ENCODE measurements at regions not wholly inside any gene's neighbourhood (a gene's known extent, or its start where the extent isn't known, plus 50 kb on each side); places are given as distances from the start of the nearest gene placed in this dataset.

- TF ChIP-seq, protein P1, sequence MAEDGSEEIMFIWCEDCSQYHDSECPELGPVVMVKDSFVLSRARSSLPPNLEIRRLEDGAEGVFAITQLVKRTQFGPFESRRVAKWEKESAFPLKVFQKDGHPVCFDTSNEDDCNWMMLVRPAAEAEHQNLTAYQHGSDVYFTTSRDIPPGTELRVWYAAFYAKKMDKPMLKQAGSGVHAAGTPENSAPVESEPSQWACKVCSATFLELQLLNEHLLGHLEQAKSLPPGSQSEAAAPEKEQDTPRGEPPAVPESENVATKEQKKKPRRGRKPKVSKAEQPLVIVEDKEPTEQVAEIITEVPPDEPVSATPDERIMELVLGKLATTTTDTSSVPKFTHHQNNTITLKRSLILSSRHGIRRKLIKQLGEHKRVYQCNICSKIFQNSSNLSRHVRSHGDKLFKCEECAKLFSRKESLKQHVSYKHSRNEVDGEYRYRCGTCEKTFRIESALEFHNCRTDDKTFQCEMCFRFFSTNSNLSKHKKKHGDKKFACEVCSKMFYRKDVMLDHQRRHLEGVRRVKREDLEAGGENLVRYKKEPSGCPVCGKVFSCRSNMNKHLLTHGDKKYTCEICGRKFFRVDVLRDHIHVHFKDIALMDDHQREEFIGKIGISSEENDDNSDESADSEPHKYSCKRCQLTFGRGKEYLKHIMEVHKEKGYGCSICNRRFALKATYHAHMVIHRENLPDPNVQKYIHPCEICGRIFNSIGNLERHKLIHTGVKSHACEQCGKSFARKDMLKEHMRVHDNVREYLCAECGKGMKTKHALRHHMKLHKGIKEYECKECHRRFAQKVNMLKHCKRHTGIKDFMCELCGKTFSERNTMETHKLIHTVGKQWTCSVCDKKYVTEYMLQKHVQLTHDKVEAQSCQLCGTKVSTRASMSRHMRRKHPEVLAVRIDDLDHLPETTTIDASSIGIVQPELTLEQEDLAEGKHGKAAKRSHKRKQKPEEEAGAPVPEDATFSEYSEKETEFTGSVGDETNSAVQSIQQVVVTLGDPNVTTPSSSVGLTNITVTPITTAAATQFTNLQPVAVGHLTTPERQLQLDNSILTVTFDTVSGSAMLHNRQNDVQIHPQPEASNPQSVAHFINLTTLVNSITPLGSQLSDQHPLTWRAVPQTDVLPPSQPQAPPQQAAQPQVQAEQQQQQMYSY (CRISPR knock-in tag; IDR thresholded peaks at IDR 0.05), result no peak
- TF ChIP-seq RELA (CRISPR knock-in tag; IDR thresholded peaks at IDR 0.05; ENCODE audit: borderline replicate concordance) (no peak), CREB1 (CRISPR knock-in tag; IDR thresholded peaks at IDR 0.05) (no peak), TCF7 (CRISPR knock-in tag; IDR thresholded peaks at IDR 0.05; ENCODE audit: low read depth) (no peak), ZNF121 (CRISPR knock-in tag; IDR thresholded peaks at IDR 0.05) (no peak)
Observed at GRCh38 chr9:3028535-3028934, 184.6 kb upstream of the PUM3 start (continued).

DNA sequence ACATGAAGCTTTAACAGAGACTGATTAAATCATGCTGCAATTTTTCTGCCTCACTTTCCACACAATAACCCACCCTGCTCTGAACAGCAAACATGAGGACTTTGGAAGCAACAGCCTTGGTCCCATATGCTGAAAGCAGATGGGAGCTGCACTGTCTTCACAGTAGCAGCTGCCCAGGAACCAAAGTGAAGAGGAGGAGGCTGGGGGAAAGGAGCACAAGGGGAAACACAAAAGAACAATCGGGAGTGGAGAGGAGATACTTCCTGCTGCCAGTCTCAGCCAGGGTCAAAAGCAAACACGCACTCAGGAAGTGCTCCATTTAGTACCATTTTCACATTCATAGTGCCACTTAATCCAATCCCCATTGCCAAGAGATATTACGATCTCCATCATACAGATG, 183.3 kb upstream of the PUM3 start:
- Mint-ChIP-seq H3K4me3 (no peak overlapping the region), H3K27ac (no peak overlapping the region), H3K27me3 (ENCODE audit: low read depth) (no peaks in the 10 kb centered on the region), H3K36me3 (no peaks in the 10 kb centered on the region), H3K9me3 (no peaks in the 10 kb centered on the region), H3K4me1 (peaks cover 12% of the 10 kb centered on the region)
- no peak; the same call in none of the 2 replicates for ATAC-seq
- DNase-seq (ENCODE audit: low spot score), result no peak
- ChIA-PET POLR2A (interaction anchor here (0.6 kb wide), 1 partner anchor 1117 kb away, joined by 3 read pairs; no protein-coding TSS in a partner anchor), CTCF (no interaction called here)
- TF ChIP-seq, protein P2, sequence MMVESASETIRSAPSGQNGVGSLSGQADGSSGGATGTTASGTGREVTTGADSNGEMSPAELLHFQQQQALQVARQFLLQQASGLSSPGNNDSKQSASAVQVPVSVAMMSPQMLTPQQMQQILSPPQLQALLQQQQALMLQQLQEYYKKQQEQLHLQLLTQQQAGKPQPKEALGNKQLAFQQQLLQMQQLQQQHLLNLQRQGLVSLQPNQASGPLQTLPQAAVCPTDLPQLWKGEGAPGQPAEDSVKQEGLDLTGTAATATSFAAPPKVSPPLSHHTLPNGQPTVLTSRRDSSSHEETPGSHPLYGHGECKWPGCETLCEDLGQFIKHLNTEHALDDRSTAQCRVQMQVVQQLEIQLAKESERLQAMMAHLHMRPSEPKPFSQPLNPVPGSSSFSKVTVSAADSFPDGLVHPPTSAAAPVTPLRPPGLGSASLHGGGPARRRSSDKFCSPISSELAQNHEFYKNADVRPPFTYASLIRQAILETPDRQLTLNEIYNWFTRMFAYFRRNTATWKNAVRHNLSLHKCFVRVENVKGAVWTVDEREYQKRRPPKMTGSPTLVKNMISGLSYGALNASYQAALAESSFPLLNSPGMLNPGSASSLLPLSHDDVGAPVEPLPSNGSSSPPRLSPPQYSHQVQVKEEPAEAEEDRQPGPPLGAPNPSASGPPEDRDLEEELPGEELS (CRISPR knock-in tag; IDR thresholded peaks at IDR 0.05), result no peak
- no peak for TF ChIP-seq GABPB1 (CRISPR knock-in tag; IDR thresholded peaks at IDR 0.05)
- TF ChIP-seq ZBTB43 (CRISPR knock-in tag; IDR thresholded peaks at IDR 0.05), result no peak
- TF ChIP-seq CBFB (CRISPR knock-in tag; IDR thresholded peaks at IDR 0.05; ENCODE audit: low read depth), result no peak
- TF ChIP-seq NFYB (CRISPR knock-in tag; conservative IDR thresholded peaks at IDR 0.05; ENCODE audit: low read depth), result no peak
- TF ChIP-seq IRF2 (CRISPR knock-in tag; IDR thresholded peaks at IDR 0.05; ENCODE audit: borderline replicate concordance, low read depth), result no peak
- TF ChIP-seq, protein P3, sequence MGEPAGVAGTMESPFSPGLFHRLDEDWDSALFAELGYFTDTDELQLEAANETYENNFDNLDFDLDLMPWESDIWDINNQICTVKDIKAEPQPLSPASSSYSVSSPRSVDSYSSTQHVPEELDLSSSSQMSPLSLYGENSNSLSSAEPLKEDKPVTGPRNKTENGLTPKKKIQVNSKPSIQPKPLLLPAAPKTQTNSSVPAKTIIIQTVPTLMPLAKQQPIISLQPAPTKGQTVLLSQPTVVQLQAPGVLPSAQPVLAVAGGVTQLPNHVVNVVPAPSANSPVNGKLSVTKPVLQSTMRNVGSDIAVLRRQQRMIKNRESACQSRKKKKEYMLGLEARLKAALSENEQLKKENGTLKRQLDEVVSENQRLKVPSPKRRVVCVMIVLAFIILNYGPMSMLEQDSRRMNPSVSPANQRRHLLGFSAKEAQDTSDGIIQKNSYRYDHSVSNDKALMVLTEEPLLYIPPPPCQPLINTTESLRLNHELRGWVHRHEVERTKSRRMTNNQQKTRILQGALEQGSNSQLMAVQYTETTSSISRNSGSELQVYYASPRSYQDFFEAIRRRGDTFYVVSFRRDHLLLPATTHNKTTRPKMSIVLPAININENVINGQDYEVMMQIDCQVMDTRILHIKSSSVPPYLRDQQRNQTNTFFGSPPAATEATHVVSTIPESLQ (CRISPR knock-in tag; IDR thresholded peaks at IDR 0.05), result no peak
- TF ChIP-seq ETV6 (CRISPR knock-in tag; IDR thresholded peaks at IDR 0.05), result no peak
- TF ChIP-seq RELA (CRISPR knock-in tag; IDR thresholded peaks at IDR 0.05; ENCODE audit: borderline replicate concordance), result no peak
- no peak for TF ChIP-seq FOXP1 (CRISPR knock-in tag; IDR thresholded peaks at IDR 0.05; ENCODE audit: borderline replicate concordance)
- TF ChIP-seq, protein P4, sequence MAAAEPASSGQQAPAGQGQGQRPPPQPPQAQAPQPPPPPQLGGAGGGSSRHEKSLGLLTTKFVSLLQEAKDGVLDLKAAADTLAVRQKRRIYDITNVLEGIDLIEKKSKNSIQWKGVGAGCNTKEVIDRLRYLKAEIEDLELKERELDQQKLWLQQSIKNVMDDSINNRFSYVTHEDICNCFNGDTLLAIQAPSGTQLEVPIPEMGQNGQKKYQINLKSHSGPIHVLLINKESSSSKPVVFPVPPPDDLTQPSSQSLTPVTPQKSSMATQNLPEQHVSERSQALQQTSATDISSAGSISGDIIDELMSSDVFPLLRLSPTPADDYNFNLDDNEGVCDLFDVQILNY (CRISPR knock-in tag; IDR thresholded peaks at IDR 0.05), result no peak
- TF ChIP-seq ZNF512 (CRISPR knock-in tag; IDR thresholded peaks at IDR 0.05; ENCODE audit: borderline replicate concordance), result no peak
- TF ChIP-seq, protein P5, sequence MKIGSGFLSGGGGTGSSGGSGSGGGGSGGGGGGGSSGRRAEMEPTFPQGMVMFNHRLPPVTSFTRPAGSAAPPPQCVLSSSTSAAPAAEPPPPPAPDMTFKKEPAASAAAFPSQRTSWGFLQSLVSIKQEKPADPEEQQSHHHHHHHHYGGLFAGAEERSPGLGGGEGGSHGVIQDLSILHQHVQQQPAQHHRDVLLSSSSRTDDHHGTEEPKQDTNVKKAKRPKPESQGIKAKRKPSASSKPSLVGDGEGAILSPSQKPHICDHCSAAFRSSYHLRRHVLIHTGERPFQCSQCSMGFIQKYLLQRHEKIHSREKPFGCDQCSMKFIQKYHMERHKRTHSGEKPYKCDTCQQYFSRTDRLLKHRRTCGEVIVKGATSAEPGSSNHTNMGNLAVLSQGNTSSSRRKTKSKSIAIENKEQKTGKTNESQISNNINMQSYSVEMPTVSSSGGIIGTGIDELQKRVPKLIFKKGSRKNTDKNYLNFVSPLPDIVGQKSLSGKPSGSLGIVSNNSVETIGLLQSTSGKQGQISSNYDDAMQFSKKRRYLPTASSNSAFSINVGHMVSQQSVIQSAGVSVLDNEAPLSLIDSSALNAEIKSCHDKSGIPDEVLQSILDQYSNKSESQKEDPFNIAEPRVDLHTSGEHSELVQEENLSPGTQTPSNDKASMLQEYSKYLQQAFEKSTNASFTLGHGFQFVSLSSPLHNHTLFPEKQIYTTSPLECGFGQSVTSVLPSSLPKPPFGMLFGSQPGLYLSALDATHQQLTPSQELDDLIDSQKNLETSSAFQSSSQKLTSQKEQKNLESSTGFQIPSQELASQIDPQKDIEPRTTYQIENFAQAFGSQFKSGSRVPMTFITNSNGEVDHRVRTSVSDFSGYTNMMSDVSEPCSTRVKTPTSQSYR (CRISPR knock-in tag; IDR thresholded peaks at IDR 0.05), result no peak
- no peak for TF ChIP-seq ZNF317 (CRISPR knock-in tag; IDR thresholded peaks at IDR 0.05; ENCODE audit: borderline replicate concordance, low read depth)
- TF ChIP-seq CREM (CRISPR knock-in tag; IDR thresholded peaks at IDR 0.05), result no peak
- TF ChIP-seq NR1H2 (CRISPR knock-in tag; IDR thresholded peaks at IDR 0.05), result no peak

All from WTC11 (cell line).